Endothelial cell of umbilical vein (primary cell): ENCODE measurements at regions not wholly inside any gene's neighbourhood (a gene's known extent, or its start where the extent isn't known, plus 50 kb on each side); places are given as distances from the start of the nearest gene placed in this dataset.

Source experiments
- BruUV-seq: library from RNA; stranded (reverse); fragments of 400-500 nt; replicated peaks from 2 replicates; lab custom pipeline; 2021; lab: Mats Ljungman, UMichigan
- CTCF ChIA-PET: fragments of 300-600, 350-600 bp; sonication (Branson Sonifier 250); formaldehyde crosslinking; loops from one replicate; lab custom pipeline; 2021; ENCODE audit warnings: antibody characterized with exemption, inconsistent platforms; lab: Charles Lee
- POLR2A ChIA-PET: fragments of 300-600, 350-600 bp; sonication (Branson Sonifier 250); formaldehyde crosslinking; loops from one replicate; lab custom pipeline; 2021; ENCODE audit warnings: antibody characterized with exemption, inconsistent platforms; lab: Charles Lee
- DNase-seq: peaks from one replicate; pipeline ENCODE4 v3.0.0-alpha.2; 2011; ENCODE audit warnings: low read depth, low spot score
- FAIRE-seq: peaks from 2 replicates; lab custom pipeline; 2011; peaks lifted over from hg19 to GRCh38; lab: Jason Lieb, UNC
- H2AFZ ChIP-seq: 2 replicates; pipeline ENCODE4 v1.6.0; 2012; ENCODE audit warnings: low read depth, low read length, control low read depth, inconsistent platforms
- H3K27ac ChIP-seq: 2 replicates; pipeline ENCODE4 v1.5.1; 2011; ENCODE audit warnings: low read depth, mild to moderate bottlenecking, control low read depth, low read length, moderate library complexity; ENCODE audit not compliant: insufficient read depth
- H3K27me3 ChIP-seq, 2 experiments: 2 replicates each; pipeline versions ENCODE4 v1.6.0 to v1.6.1; 2011; ENCODE audit warnings: low read length in 2 of 2, mixed read lengths in 1 of 2; ENCODE audit not compliant: control insufficient read depth in 2 of 2, insufficient read depth in 2 of 2
- H3K36me3 ChIP-seq, 2 experiments: 2 replicates in 1 of 2; 3 replicates in 1 of 2; pipeline ENCODE4 v1.5.1; 2011; ENCODE audit warnings: low read length in 2 of 2, mild to moderate bottlenecking in 1 of 2, moderate library complexity in 1 of 2; ENCODE audit not compliant: control insufficient read depth in 2 of 2, insufficient read depth in 2 of 2; ENCODE audit errors: extremely low read depth in 1 of 2
- H3K4me1 ChIP-seq: 3 replicates; pipeline ENCODE4 v1.5.1; 2011; ENCODE audit warnings: mild to moderate bottlenecking, low read length; ENCODE audit not compliant: control insufficient read depth, insufficient read depth; ENCODE audit errors: extremely low read depth
- H3K4me2 ChIP-seq: 2 replicates; pipeline ENCODE4 v1.6.1; 2011; ENCODE audit warnings: low read length, control low read depth, mixed read lengths; ENCODE audit not compliant: insufficient read depth
- H3K4me3 ChIP-seq, 3 experiments: fragments of 200-600 bp in 1 of 3; sonication (generic), shearing (Covaris generic) in 1 of 3; replicated peaks in 1 of 3; 2 replicates each; pipeline ENCODE4 v1.5.1; 2011 to 2016; ENCODE audit warnings: control low read depth in 3 of 3, low read length in 3 of 3, mild to moderate bottlenecking in 2 of 3, inconsistent platforms in 1 of 3, low read depth in 1 of 3, moderate library complexity in 1 of 3; ENCODE audit not compliant: insufficient read depth in 1 of 3
- H3K79me2 ChIP-seq: 2 replicates; pipeline ENCODE4 v1.6.0; 2012; ENCODE audit warnings: low read length, inconsistent platforms; ENCODE audit not compliant: control insufficient read depth, insufficient read depth
- H3K9ac ChIP-seq: replicated peaks from 2 replicates; pipeline ENCODE3; 2011; ENCODE audit warnings: low read length, control low read depth; ENCODE audit not compliant: insufficient read depth; ENCODE audit errors: extremely low read depth
- H3K9me1 ChIP-seq: replicated peaks from 3 replicates; pipeline ENCODE4 v1.6.0; 2011; ENCODE audit warnings: mild to moderate bottlenecking, low read length; ENCODE audit not compliant: control insufficient read depth, insufficient read depth; ENCODE audit errors: extremely low read depth
- H3K9me3 ChIP-seq: replicated peaks from 2 replicates; pipeline ENCODE4 v1.5.1; 2012; ENCODE audit warnings: low read length, inconsistent platforms; ENCODE audit not compliant: control insufficient read depth, insufficient read depth
- H4K20me1 ChIP-seq: replicated peaks from 2 replicates; pipeline ENCODE3; 2011; ENCODE audit warnings: mild to moderate bottlenecking, low read length; ENCODE audit not compliant: control insufficient read depth, insufficient read depth; ENCODE audit errors: extremely low read depth
- FOS ChIP-seq: IDR thresholded peaks from 2 replicates; pipeline ENCODE4 v1.6.1; 2011; ENCODE audit warnings: mild to moderate bottlenecking, low read length, moderate library complexity, borderline replicate concordance; ENCODE audit not compliant: insufficient read depth
- GATA2 ChIP-seq: IDR thresholded peaks from 2 replicates; pipeline ENCODE4 v1.7.0; 2011; ENCODE audit warnings: low read depth, mild to moderate bottlenecking, moderate library complexity, mixed read lengths, low read length; ENCODE audit not compliant: insufficient read length, insufficient read depth
- JUN ChIP-seq: IDR thresholded peaks from 2 replicates; pipeline ENCODE4 v1.6.1; 2011; ENCODE audit warnings: borderline replicate concordance, low read depth; ENCODE audit not compliant: insufficient read length, insufficient read depth
- MAX ChIP-seq: IDR thresholded peaks from 2 replicates; pipeline ENCODE4 v1.6.1; 2011; ENCODE audit not compliant: insufficient read depth, insufficient read length
- MYC ChIP-seq: IDR thresholded peaks from one replicate; pipeline ENCODE4 v1.6.1; 2011; ENCODE audit warnings: mild to moderate bottlenecking, low read depth, low read length
- POLR2A ChIP-seq: IDR thresholded peaks from 2 replicates; pipeline ENCODE4 v1.6.1; 2012; ENCODE audit warnings: low read depth, mild to moderate bottlenecking, control low read depth, low read length
- POLR2AphosphoS5 ChIP-seq: IDR thresholded peaks from 2 replicates; pipeline ENCODE4 v1.6.1; 2012; ENCODE audit warnings: low read depth, mild to moderate bottlenecking, control low read depth, low read length, moderate library complexity; ENCODE audit not compliant: insufficient read depth
- dilution Hi-C: fragments of 300-500 bp; cut with MboI; formaldehyde crosslinking; loops from one replicate; pipeline ENCODE4 v1.15.0; 2019; ENCODE audit warnings: low sequenced_read_pairs; ENCODE audit not compliant: extremely low pct_ligation_motif_present
- intact Hi-C: fragments of 100-400 bp; cut with micrococcal nuclease; formaldehyde crosslinking; loops from one replicate; pipeline ENCODE4 v1.10.0; 2022
- TF ChIP-seq, protein P1 (sequence below), 2 donors: IDR thresholded peaks; 1 replicate in 1 of 2; 2 replicates in 1 of 2; pipeline ENCODE4 v1.5.1; 2011; ENCODE audit warnings: low read length in 2 of 2, mild to moderate bottlenecking in 2 of 2, moderate library complexity in 2 of 2, control low read depth in 1 of 2, inconsistent platforms in 1 of 2, low read depth in 1 of 2; ENCODE audit not compliant: insufficient read depth in 1 of 2; ENCODE audit errors: extremely low read depth in 1 of 2

DNA sequence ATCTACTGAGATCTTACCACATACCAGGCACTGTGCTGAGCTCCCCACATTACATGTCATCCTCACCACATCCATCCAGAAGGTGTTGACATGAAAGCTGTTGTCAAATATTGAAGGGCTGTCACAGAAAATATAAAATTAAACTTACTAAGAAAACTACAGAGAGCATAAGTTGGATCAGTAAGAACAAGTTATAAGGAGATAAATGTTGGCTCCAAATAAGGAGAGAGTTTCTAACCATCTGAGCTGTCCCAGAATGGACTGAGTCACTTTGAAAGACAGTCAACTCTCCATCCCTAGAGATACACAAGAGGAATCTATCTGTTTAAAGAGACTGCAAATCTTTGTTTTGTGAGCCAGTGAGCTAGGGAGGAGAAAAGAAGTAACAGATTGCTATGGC is 169.8 kb downstream of the DRD1 start:
- no peak overlapping the region for H3K9ac ChIP-seq
- DNase-seq (no peak), FAIRE-seq (no peak)
- intact Hi-C loops (no loop called here), dilution Hi-C loops (no loop called here)
- no peaks in the 10 kb centered on the region for H3K36me3 ChIP-seq
- no peak overlapping the region for H3K27ac ChIP-seq
- H4K20me1 ChIP-seq: no peaks in the 10 kb centered on the region
- H3K79me2 ChIP-seq: no peaks in the 10 kb centered on the region
- ChIA-PET CTCF (no interaction called here), POLR2A (no interaction called here)
- H2AFZ ChIP-seq: no peak overlapping the region
- no TSS peak for BruUV-seq
- no peaks in the 10 kb centered on the region for H3K4me1 ChIP-seq
- TF ChIP-seq FOS (no peak), POLR2AphosphoS5 (no peak), MAX (no peak), GATA2 (no peak), MYC (no peak), JUN (no peak), POLR2A (no peak)
- TF ChIP-seq, protein P1, sequence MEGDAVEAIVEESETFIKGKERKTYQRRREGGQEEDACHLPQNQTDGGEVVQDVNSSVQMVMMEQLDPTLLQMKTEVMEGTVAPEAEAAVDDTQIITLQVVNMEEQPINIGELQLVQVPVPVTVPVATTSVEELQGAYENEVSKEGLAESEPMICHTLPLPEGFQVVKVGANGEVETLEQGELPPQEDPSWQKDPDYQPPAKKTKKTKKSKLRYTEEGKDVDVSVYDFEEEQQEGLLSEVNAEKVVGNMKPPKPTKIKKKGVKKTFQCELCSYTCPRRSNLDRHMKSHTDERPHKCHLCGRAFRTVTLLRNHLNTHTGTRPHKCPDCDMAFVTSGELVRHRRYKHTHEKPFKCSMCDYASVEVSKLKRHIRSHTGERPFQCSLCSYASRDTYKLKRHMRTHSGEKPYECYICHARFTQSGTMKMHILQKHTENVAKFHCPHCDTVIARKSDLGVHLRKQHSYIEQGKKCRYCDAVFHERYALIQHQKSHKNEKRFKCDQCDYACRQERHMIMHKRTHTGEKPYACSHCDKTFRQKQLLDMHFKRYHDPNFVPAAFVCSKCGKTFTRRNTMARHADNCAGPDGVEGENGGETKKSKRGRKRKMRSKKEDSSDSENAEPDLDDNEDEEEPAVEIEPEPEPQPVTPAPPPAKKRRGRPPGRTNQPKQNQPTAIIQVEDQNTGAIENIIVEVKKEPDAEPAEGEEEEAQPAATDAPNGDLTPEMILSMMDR (IDR thresholded peaks at IDR 0.05; ENCODE audit: extremely low read depth in 1 of 2, insufficient read depth in 1 of 2, low read depth in 1 of 2, low read length in 2 of 2): no peak
- peaks cover 3% of the 10 kb centered on the region for H3K9me3 ChIP-seq
- no peaks in the 10 kb centered on the region for H3K9me1 ChIP-seq
- no peak overlapping the region for H3K4me3 ChIP-seq
- H3K27me3 ChIP-seq: no peaks in the 10 kb centered on the region
- no peak overlapping the region for H3K4me2 ChIP-seq
